PC-9 (cell line): ENCODE measurements at regions not wholly inside any gene's neighbourhood (a gene's known extent, or its start where the extent isn't known, plus 50 kb on each side); places are given as distances from the start of the nearest gene placed in this dataset.

Experiments used
- EZH2 ChIP-seq: fragments of 200-600 bp; sonication (generic); IDR thresholded peaks from 2 replicates; pipeline ENCODE4 v1.8.0; 2017; ENCODE audit warnings: antibody characterized with exemption, low read depth
- TF ChIP-seq, protein P1 (sequence below): fragments of 200-600 bp; sonication (generic); conservative IDR thresholded peaks from 2 replicates; pipeline ENCODE4 v1.6.1; 2017; ENCODE audit warnings: mixed run types, antibody characterized with exemption, mild to moderate bottlenecking, moderate library complexity

DNA sequence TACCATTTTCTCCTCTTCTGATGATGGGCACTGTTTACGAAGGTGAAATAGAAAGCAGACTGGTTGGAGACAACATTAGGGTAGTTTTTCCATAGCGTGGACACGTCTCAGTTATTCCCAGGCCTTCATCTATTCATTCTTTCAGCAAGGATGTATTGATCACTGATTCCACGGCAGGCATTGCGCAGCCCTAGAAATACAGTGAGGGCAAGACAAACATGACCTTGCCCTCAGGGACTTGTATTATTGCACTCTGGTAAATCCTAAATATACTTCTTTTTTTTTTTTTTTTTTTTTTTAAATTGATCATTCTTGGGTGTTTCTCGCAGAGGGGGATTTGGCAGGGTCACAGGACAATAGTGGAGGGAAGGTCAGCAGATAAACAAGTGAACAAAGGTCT lies 167.3 kb upstream of the SPRED2 start:
- no peak for TF ChIP-seq EZH2
- TF ChIP-seq, protein P1, sequence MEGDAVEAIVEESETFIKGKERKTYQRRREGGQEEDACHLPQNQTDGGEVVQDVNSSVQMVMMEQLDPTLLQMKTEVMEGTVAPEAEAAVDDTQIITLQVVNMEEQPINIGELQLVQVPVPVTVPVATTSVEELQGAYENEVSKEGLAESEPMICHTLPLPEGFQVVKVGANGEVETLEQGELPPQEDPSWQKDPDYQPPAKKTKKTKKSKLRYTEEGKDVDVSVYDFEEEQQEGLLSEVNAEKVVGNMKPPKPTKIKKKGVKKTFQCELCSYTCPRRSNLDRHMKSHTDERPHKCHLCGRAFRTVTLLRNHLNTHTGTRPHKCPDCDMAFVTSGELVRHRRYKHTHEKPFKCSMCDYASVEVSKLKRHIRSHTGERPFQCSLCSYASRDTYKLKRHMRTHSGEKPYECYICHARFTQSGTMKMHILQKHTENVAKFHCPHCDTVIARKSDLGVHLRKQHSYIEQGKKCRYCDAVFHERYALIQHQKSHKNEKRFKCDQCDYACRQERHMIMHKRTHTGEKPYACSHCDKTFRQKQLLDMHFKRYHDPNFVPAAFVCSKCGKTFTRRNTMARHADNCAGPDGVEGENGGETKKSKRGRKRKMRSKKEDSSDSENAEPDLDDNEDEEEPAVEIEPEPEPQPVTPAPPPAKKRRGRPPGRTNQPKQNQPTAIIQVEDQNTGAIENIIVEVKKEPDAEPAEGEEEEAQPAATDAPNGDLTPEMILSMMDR, result no peak
